MM.1S (cell line): ENCODE measurements at regions not wholly inside any gene's neighbourhood (a gene's known extent, or its start where the extent isn't known, plus 50 kb on each side); places are given as distances from the start of the nearest gene placed in this dataset.

Experiments used
- DNase-seq: peaks from one replicate; pipeline ENCODE4 v3.0.0-alpha.2; 2015
- H2AFZ ChIP-seq: fragments of 300-600 bp; sonication (generic); 2 replicates; pipeline ENCODE4 v1.6.0; 2016; ENCODE audit warnings: antibody characterized with exemption, low read length
- H3F3A ChIP-seq: fragments of 300-600 bp; sonication (generic); 2 replicates; pipeline ENCODE4 v1.6.1; 2016; ENCODE audit warnings: mild to moderate bottlenecking, antibody characterized with exemption, low read length, moderate library complexity, mixed read lengths; ENCODE audit not compliant: insufficient read depth
- H3K27ac ChIP-seq: fragments of 300-600 bp; sonication (generic); 2 replicates; pipeline ENCODE4 v1.5.1; 2016; ENCODE audit warnings: mild to moderate bottlenecking, low read length
- H3K27me3 ChIP-seq: fragments of 300-600 bp; sonication (generic); replicated peaks from 2 replicates; pipeline ENCODE4 v1.6.0; 2016; ENCODE audit warnings: low read length; ENCODE audit not compliant: insufficient read depth
- H3K36me3 ChIP-seq: fragments of 300-600 bp; sonication (generic); replicated peaks from 2 replicates; pipeline ENCODE4 v1.6.1; 2016; ENCODE audit warnings: mild to moderate bottlenecking, low read length, mixed read lengths; ENCODE audit not compliant: insufficient read depth
- H3K4me1 ChIP-seq: fragments of 300-600 bp; sonication (generic); 2 replicates; pipeline ENCODE4 v1.6.1; 2016; ENCODE audit warnings: low read length, mixed read lengths
- H3K4me2 ChIP-seq: fragments of 300-600 bp; sonication (generic); 2 replicates; pipeline ENCODE4 v1.6.0; 2016; ENCODE audit warnings: low read depth, low read length
- H3K4me3 ChIP-seq: fragments of 300-600 bp; sonication (generic); 2 replicates; pipeline ENCODE4 v1.5.1; 2016; ENCODE audit warnings: low read length, mixed read lengths
- H3K79me2 ChIP-seq: fragments of 300-600 bp; sonication (generic); 2 replicates; pipeline ENCODE4 v1.6.1; 2016; ENCODE audit warnings: mixed run types, low read length, mixed read lengths
- H3K9ac ChIP-seq: fragments of 300-600 bp; sonication (generic); 2 replicates; pipeline ENCODE4 v1.6.1; 2016; ENCODE audit warnings: low read length, mixed read lengths
- H3K9me2 ChIP-seq: fragments of 300-600 bp; sonication (generic); replicated peaks from 2 replicates; pipeline ENCODE4 v1.6.1; 2016; ENCODE audit warnings: mild to moderate bottlenecking, low read length, mixed read lengths; ENCODE audit not compliant: insufficient read depth
- H3K9me3 ChIP-seq: fragments of 300-600 bp; sonication (generic); replicated peaks from 2 replicates; pipeline ENCODE4 v1.6.1; 2016; ENCODE audit warnings: mild to moderate bottlenecking, low read length, mixed read lengths; ENCODE audit not compliant: insufficient read depth
- H4K20me1 ChIP-seq: fragments of 300-600 bp; sonication (generic); 2 replicates; pipeline ENCODE4 v1.6.1; 2016; ENCODE audit warnings: mild to moderate bottlenecking, low read length, moderate library complexity, mixed read lengths; ENCODE audit not compliant: insufficient read depth
- EZH2 ChIP-seq: fragments of 300-600 bp; sonication (generic); optimal IDR thresholded peaks from 2 replicates; pipeline ENCODE3; 2017; ENCODE audit warnings: low read depth, mild to moderate bottlenecking, antibody characterized with exemption, low read length, mixed read lengths
- EZH2phosphoT487 ChIP-seq: fragments of 300-600 bp; sonication (generic); IDR thresholded peaks from 2 replicates; pipeline ENCODE4 v1.6.1; 2018; ENCODE audit warnings: antibody characterized with exemption, low read length
- TF ChIP-seq, protein P1 (sequence below): fragments of 300-600 bp; sonication (generic); IDR thresholded peaks from 2 replicates; pipeline ENCODE4 v1.5.1; 2016; ENCODE audit warnings: antibody characterized with exemption, low read length, mixed read lengths

DNA sequence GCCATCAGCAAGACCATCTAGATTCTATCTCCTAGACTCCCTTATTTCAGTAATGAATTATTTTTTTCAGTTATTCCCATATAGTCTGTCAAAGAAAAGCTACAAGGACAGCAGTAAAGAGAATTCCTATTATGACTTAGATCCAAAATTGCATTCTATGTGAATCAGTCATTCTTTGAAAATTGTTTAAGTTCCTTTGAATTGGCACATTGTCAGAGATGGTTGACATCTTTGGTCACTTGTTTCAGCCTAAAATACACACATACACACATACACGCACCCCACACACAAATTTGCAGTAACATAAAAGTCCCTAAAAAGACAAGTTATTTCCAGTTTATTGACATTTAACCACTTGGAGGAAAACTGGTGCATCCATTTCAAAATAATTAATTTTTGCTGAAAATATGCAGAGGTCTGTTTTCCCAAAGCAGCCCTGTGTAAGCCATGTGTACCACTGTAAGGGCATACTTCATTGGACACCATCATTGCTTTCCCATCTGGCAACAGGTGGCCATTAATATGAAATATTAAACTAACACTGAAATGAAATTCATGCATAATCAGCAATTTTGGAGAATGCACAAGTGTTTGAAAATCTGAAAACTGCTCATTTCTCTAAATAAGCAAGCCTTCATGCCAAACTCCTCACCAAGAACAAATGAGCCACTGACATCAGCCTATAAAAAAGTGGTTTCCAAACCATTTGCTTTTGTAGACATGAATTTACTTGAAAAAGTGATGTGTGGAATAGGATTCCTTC, 121.7 kb upstream of the COL1A2 start:
- Histone ChIP-seq H2AFZ (no peak overlapping the region), H3K9me2 (no peaks in the 10 kb centered on the region), H3F3A (no peaks in the 10 kb centered on the region), H4K20me1 (no peaks in the 10 kb centered on the region), H3K9ac (no peak overlapping the region), H3K27me3 (no peaks in the 10 kb centered on the region), H3K9me3 (no peaks in the 10 kb centered on the region), H3K4me1 (no peaks in the 10 kb centered on the region), H3K27ac (no peak overlapping the region), H3K4me2 (no peak overlapping the region), H3K4me3 (no peak overlapping the region), H3K36me3 (no peaks in the 10 kb centered on the region), H3K79me2 (no peaks in the 10 kb centered on the region)
- no peak for DNase-seq
- TF ChIP-seq, protein P1, sequence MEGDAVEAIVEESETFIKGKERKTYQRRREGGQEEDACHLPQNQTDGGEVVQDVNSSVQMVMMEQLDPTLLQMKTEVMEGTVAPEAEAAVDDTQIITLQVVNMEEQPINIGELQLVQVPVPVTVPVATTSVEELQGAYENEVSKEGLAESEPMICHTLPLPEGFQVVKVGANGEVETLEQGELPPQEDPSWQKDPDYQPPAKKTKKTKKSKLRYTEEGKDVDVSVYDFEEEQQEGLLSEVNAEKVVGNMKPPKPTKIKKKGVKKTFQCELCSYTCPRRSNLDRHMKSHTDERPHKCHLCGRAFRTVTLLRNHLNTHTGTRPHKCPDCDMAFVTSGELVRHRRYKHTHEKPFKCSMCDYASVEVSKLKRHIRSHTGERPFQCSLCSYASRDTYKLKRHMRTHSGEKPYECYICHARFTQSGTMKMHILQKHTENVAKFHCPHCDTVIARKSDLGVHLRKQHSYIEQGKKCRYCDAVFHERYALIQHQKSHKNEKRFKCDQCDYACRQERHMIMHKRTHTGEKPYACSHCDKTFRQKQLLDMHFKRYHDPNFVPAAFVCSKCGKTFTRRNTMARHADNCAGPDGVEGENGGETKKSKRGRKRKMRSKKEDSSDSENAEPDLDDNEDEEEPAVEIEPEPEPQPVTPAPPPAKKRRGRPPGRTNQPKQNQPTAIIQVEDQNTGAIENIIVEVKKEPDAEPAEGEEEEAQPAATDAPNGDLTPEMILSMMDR, result no peak
- TF ChIP-seq EZH2phosphoT487, result no peak

DNA sequence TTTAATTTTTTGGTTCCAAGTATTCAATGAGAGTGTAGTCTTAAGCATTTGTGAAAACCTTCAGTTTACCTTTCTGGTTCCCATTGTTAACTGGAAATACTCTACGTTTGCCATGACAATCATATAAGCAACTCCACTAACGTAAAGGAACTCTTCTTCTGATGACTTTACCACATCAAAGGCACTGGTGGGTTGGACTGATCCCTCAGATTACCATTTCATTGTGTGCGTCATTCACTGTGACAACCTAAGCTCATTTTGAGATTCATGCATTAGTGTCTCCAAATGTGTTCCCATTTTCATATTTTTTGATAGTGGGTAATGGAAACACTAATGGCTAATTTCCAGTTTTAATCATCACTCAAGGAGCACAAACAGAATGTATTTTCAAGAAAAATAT, 119.9 kb upstream of the COL1A2 start:
- H4K20me1 ChIP-seq, result no peaks in the 10 kb centered on the region
- TF ChIP-seq EZH2phosphoT487 (no peak), EZH2 (no peak)
- TF ChIP-seq, protein P1, result no peak
- H3K27ac ChIP-seq, result no peak overlapping the region
- H3K4me2 ChIP-seq, result no peak overlapping the region
- no peaks in the 10 kb centered on the region for H3K9me3 ChIP-seq
- H3K36me3 ChIP-seq, result no peaks in the 10 kb centered on the region
- H3K4me3 ChIP-seq, result no peak overlapping the region
- no peak for DNase-seq
- no peak overlapping the region for H2AFZ ChIP-seq
- no peaks in the 10 kb centered on the region for H3K4me1 ChIP-seq
- no peaks in the 10 kb centered on the region for H3K9me2 ChIP-seq
- H3K27me3 ChIP-seq, result no peaks in the 10 kb centered on the region
- no peaks in the 10 kb centered on the region for H3F3A ChIP-seq
- no peak overlapping the region for H3K9ac ChIP-seq
- H3K79me2 ChIP-seq, result no peaks in the 10 kb centered on the region

DNA sequence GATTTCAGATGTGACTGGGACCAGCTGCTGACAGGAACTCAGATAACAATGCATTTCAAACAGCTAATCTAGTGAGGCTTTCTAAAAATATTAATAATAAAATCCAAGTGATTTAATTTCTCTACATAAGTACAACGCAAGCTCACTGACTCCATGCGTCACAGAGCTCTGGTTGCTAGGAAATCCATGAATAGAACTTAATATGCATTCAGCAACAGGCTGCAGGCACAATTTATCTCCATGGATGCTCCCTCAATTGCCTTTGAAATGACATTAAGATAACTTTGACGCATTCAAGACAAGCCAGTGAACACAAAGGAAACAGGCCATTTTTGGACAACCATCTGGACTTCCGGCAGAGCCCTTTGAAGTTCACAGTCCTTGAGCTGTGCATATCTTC, 118.7 kb upstream of the COL1A2 start:
- Histone ChIP-seq H3K9me3 (no peaks in the 10 kb centered on the region), H3K27ac (no peak overlapping the region), H3K4me2 (no peak overlapping the region), H3K9ac (no peak overlapping the region), H4K20me1 (no peaks in the 10 kb centered on the region), H3K79me2 (no peaks in the 10 kb centered on the region), H3F3A (no peaks in the 10 kb centered on the region), H2AFZ (no peak overlapping the region), H3K4me1 (no peaks in the 10 kb centered on the region), H3K9me2 (no peaks in the 10 kb centered on the region), H3K4me3 (no peak overlapping the region), H3K27me3 (no peaks in the 10 kb centered on the region), H3K36me3 (no peaks in the 10 kb centered on the region)
- no peak for DNase-seq
- TF ChIP-seq, protein P1, result no peak
- TF ChIP-seq EZH2phosphoT487 (no peak), EZH2 (no peak)
